ENCODE measurements at regions not wholly inside any gene's neighbourhood (a gene's known extent, or its start where the extent isn't known, plus 50 kb on each side); places are given as distances from the start of the nearest gene placed in this dataset.

DNA sequence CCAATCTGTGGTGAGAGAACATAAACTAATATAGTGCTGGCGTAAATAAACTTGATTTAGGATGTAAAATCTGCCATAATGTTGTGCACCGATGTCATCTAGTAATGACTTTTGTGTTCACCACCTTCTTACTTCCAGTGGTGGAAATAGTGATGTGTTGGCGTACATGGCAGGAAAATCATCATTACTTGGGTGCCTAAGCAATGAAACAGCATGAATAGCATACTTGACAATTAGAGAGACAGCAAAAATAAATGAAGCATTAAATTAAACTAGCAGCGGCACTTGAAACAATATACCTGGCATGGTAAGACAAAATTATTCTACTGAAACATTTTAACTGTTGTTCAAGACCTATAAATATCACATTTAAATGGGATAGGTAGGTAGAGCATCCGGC, 73.2 kb upstream of the DSC1 start:
- no peak overlapping the region for H3K27ac Mint-ChIP-seq
- H3K4me3 Mint-ChIP-seq, result no peak overlapping the region
- peaks cover 0 to 2% (median 0%) of the 10 kb centered on the region in 4 donors for H3K4me1 Mint-ChIP-seq
- no peaks in the 10 kb centered on the region for H3K36me3 Mint-ChIP-seq
- no peaks in the 10 kb centered on the region for H3K27me3 Mint-ChIP-seq
- ATAC-seq, result no peak
- no peak for DNase-seq
- peaks cover 0 to 8% (median 2%) of the 10 kb centered on the region in 9 donors for H3K9me3 Mint-ChIP-seq
- POLR2A ChIA-PET, result no interaction called here

DNA sequence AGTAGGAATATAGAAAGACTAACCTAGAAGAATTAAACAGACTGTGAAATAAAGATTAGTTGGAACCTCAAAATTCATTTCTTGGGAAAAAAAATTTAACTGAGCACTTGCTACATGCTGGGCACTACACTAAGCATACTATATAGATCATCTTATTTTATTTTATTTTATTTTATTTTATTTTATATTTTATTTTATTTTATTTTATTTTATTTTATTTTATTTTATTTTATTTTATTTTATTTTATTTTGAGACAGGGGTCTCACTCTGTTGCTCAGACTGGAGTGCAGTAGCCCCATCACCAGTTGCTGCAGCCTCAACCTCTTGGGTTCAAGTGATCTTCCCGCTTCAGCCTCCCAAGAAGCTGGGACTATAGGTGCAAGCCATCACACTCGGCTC, 74.5 kb upstream of the DSC1 start:
- Mint-ChIP-seq H3K4me1 (peaks cover 0 to 2% (median under 1%) of the 10 kb centered on the region in 4 donors), H3K4me3 (no peak overlapping the region), H3K27me3 (no peaks in the 10 kb centered on the region), H3K27ac (no peak overlapping the region), H3K36me3 (no peaks in the 10 kb centered on the region), H3K9me3 (peaks cover 0 to 8% (median 3%) of the 10 kb centered on the region in 9 donors)
- ATAC-seq (no peak), DNase-seq (no peak)
- POLR2A ChIA-PET, result no interaction called here

DNA sequence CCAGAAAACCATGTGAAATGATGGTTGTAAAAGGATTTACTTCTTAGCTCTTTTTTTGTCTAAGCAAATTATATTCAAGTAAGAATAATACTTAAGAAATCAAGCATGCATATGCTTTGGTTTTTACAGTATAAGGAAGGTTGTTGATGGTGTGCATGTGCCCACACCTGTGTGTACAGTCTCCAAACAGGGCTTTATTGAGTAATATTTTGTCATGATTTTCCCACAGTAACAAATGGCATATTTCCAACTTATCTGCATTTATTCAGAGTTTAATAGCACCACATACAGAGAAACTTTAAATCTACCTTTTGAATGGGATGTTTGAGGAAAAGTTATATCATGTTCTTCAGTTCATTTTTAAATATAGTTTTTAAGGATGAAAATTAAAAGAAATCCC, 76.5 kb upstream of the DSG1 start:
- Mint-ChIP-seq H3K27me3 (no peaks in the 10 kb centered on the region), H3K36me3 (no peaks in the 10 kb centered on the region), H3K4me1 (peaks cover 0 to 2% (median under 1%) of the 10 kb centered on the region in 4 donors), H3K27ac (no peak overlapping the region), H3K9me3 (peaks cover 0 to 4% (median 3%) of the 10 kb centered on the region in 9 donors), H3K4me3 (no peak overlapping the region)
- POLR2A ChIA-PET, result no interaction called here
- ATAC-seq (no peak), DNase-seq (no peak)

DNA sequence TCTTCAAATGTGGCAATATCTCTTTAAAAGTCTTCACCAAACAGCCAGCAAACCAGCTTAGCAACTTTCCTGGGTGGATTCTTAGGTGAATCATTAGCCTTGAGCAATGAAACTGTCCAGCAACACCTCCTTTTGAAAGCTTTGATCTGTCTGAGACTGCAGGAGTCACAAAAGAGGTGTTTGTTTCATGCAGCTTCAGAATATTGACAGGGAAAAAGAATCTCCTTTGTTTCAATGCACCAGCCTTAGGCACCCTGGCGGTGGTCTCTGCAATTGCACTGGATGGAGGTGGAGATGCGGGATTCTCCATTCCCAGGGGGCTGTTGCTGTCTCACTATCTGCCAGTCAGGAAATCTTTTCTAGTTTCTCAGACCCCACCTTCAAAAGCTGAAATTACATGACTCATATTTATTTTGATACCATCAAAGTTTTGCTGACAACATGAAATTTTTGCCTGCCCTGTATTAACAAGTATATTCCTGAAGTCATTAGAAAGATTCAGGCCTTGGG, 76.0 kb upstream of the DSG1 start:
- POLR2A ChIA-PET, result no interaction called here
- Mint-ChIP-seq H3K4me3 (no peak overlapping the region), H3K9me3 (peaks cover 0 to 4% (median 3%) of the 10 kb centered on the region in 9 donors), H3K36me3 (no peaks in the 10 kb centered on the region), H3K27me3 (no peaks in the 10 kb centered on the region), H3K27ac (no peak overlapping the region), H3K4me1 (peaks cover 0 to 2% (median under 1%) of the 10 kb centered on the region in 4 donors)
- no peak for DNase-seq
- no peak for ATAC-seq

DNA sequence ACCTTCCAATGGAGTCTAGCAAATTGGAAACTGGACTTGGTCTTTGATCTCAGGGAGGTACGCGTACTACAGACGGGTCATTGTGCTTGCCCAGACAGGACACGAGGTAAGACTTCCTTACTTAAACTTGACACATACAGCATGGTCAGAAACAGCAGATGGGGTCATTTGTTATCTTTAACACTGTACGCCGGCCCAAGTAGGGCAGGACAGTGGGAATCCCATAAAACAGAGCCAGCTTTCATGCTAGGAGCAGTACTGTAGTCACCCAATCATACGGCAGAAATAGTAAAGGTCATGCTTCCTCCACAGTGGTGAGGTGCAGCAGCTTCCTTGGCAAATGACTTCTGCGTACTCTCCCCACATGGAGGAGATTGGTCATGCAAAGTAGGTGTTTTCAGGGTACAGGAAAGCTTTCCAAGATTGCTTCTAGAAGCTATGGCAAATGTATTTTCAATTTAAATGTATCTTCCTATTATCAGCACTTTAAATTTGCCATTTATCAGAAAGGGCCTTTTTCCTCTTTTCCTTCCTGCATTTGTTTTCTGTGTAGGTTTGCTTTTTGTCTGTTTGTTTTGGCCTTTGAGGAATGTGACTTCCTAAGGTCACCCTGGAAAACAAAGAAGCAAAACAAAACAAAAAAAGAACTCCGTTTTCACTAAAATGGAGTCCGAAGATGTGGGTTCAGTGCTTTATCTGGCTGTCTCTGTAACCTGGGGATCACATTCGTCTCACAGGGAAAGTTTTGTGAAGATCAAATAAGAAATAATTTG, 74.0 kb upstream of the DSG1 start:
- no peak overlapping the region for H3K27ac Mint-ChIP-seq
- H3K9me3 Mint-ChIP-seq, result peaks cover 0 to 4% (median 3%) of the 10 kb centered on the region in 9 donors
- H3K36me3 Mint-ChIP-seq, result no peaks in the 10 kb centered on the region
- peaks cover 0 to 2% (median under 1%) of the 10 kb centered on the region in 4 donors for H3K4me1 Mint-ChIP-seq
- H3K4me3 Mint-ChIP-seq, result no peak overlapping the region
- POLR2A ChIA-PET, result no interaction called here
- ATAC-seq (no peak), DNase-seq (no peak)
- no peaks in the 10 kb centered on the region for H3K27me3 Mint-ChIP-seq

DNA sequence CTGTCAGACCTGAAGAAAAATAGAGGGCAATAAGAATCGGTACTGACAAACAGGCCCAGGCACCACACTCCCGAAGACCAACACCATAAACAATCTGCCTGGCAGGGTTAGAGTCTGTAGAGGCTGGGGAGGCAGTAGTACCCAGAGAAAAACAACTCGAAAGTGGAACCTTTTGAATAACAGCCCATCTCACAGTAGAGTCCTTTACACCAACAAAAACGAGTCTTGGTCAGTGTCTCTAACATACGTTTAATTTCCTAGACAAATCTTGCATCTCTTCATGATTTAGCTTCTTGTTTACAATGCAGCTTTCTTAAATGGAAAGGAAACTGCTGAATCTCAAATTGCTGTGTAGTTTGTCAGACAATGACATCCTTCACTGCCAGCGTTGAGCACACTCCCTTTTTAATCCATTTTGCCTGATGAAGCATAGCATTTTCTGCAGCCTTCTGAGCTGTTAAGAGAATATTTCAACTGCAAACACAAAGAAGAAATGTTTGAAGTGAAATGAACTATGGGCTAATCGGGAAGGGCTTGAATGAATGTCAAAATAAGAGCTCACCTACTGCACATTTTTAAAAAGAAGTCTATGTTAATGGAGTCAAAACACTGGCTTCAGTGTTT, 73.1 kb upstream of the DSG1 start:
- Mint-ChIP-seq H3K36me3 (no peaks in the 10 kb centered on the region), H3K27me3 (no peaks in the 10 kb centered on the region), H3K9me3 (peaks cover 0 to 4% (median 1%) of the 10 kb centered on the region in 9 donors), H3K27ac (no peak overlapping the region), H3K4me3 (no peak overlapping the region), H3K4me1 (peaks cover 0 to 2% (median under 1%) of the 10 kb centered on the region in 4 donors)
- POLR2A ChIA-PET, result no interaction called here
- no peak for ATAC-seq
- no peak for DNase-seq

DNA sequence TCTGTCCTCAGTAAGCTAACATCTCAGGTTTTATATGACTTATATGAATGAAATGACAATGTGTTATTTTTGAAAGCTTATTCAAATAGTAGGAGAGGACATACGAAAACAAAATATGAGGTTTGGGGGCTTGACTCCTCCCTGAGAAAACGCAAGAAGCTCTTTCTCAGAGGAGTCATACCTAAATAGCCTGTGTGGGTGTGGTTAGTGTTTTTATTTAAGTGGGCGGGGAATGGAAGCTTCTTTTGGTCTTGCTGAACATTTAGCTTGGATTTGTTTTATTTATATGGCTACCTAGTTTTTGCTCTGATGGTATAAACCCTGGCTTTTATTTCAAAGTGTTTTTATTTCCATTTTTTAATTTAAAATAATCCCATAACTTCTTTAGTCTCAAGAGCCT, 72.1 kb upstream of the DSG1 start:
- DNase-seq, result no peak
- no peak for ATAC-seq
- POLR2A ChIA-PET, result no interaction called here
- Mint-ChIP-seq H3K4me1 (peaks cover 0 to 2% (median under 1%) of the 10 kb centered on the region in 4 donors), H3K36me3 (no peaks in the 10 kb centered on the region), H3K27me3 (no peaks in the 10 kb centered on the region), H3K4me3 (no peak overlapping the region), H3K27ac (no peak overlapping the region), H3K9me3 (peaks cover 0 to 4% (median under 1%) of the 10 kb centered on the region in 9 donors)

DNA sequence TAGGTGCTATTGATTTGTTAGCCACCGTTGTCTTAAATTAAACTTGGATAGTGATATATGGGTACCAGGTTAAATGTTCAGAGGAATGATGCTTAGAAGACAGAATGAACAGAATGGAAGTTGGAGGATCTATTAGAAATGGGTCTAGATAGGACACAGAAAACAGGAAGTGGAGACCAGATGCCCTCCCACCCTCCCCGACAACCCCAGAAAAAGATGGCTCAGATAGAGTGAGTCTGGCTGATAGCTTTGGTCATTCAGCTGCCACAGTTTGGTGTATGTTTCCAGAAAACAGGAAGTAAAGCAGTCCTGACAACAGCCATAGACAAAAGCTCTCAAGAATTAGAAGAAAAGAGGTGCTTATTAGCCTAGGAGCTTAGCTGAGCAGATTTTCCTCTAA, 71.5 kb upstream of the DSG1 start:
- Mint-ChIP-seq H3K27me3 (no peaks in the 10 kb centered on the region), H3K36me3 (no peaks in the 10 kb centered on the region), H3K9me3 (peaks cover 0 to 4% (median 0%) of the 10 kb centered on the region in 9 donors), H3K4me1 (peaks cover 0 to 2% (median under 1%) of the 10 kb centered on the region in 4 donors), H3K27ac (no peak overlapping the region), H3K4me3 (no peak overlapping the region)
- POLR2A ChIA-PET, result no interaction called here
- no peak for ATAC-seq
- no peak for DNase-seq

DNA sequence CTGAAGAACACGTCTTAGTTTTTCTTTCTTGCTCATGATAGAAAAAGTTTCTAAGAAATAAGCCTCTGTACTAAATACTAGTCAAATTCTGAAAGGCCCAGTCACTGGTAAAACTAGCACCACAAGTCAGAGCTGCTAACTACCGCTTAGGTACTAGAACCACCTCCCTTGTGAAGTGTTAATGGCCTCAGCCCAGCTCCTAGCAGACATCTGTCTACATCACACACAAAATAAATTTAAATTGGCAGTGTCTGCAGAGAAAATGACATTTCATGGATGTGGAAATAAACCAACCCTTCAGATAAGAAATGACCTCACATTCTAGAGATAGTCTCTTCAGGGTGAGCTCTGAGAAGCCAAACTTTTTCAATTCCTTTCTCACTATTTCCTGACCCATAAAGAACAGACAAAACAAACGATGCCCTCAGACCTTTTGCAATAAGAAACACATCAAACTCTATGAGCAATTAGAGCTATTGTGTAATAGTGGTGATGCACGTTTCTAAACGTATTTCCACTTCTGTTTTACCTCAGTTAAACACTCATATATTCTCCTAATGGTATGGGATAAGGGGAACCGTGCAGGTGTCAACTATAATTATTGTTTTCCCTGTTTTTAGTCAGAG, 70.3 kb upstream of the DSG1 start:
- Mint-ChIP-seq H3K27ac (no peak overlapping the region), H3K4me1 (peaks cover 0 to 2% (median 0%) of the 10 kb centered on the region in 4 donors), H3K4me3 (no peak overlapping the region), H3K9me3 (peaks cover 0 to 4% (median 0%) of the 10 kb centered on the region in 9 donors), H3K36me3 (no peaks in the 10 kb centered on the region), H3K27me3 (no peaks in the 10 kb centered on the region)
- POLR2A ChIA-PET, result no interaction called here
- ATAC-seq, result no peak
- DNase-seq, result no peak

DNA sequence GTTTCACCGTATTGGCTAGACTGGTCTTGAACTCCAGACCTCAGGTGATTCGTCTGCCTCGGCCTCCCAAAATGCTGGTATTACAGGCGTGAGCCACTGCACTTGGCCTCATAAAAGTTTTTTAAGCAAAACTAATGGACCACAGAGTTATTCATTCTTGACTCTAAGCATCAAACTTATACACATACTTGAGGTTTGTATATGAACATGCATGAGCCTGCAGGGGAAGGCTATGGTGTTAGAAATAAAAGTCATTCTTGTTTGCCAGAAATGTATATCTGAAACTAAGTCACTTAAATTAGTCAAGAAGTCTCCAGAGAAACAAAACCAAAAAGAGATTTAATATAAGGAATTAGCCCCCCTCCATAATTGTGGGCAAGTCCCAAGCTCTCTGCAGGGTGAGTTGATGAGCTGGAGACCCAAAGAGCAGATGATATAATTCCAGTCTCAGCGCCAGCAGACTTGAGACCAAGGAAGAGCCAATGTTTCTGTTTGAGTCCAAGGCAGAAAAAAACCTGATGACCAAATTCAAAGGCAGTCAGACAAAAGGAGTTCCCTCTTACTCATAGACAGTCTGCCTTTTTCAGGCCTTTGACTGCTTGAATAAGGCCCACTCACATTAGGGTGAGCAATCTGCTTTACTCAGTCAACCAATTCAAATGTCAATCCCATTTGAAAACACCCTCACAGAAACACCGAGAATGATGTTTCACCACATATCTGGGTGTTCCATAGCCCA, 69.0 kb upstream of the DSG1 start:
- ATAC-seq, result no peak
- H3K27ac Mint-ChIP-seq, result no peak overlapping the region
- no peak overlapping the region for H3K4me3 Mint-ChIP-seq
- peaks cover 0 to 2% (median 0%) of the 10 kb centered on the region in 4 donors for H3K4me1 Mint-ChIP-seq
- no peaks in the 10 kb centered on the region for H3K36me3 Mint-ChIP-seq
- peaks cover 0 to 7% (median 0%) of the 10 kb centered on the region in 9 donors for H3K9me3 Mint-ChIP-seq
- no peak for DNase-seq
- POLR2A ChIA-PET, result no interaction called here
- no peaks in the 10 kb centered on the region for H3K27me3 Mint-ChIP-seq

DNA sequence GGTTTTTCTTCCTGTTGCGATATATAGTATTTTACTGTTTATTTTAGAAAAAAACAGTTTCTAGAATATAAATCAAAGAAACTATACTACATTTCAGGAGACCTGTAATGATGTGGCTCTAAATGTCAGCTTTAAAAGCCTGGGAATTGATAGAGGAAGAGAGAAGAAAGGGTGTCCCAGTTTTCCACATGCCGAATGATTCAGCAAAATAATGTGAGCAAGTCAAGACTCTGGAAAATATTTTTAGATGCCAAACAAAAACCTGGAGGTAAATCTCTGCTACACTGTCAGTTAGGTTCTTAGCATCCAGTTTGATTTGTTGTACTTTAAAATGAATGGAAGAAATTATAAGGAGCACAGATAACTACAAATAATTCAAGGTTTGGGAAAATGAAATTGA, 67.1 kb upstream of the DSG1 start:
- H3K27me3 Mint-ChIP-seq, result no peaks in the 10 kb centered on the region
- H3K36me3 Mint-ChIP-seq, result peaks cover 0 to 2% (median 0%) of the 10 kb centered on the region in 3 donors

DNA sequence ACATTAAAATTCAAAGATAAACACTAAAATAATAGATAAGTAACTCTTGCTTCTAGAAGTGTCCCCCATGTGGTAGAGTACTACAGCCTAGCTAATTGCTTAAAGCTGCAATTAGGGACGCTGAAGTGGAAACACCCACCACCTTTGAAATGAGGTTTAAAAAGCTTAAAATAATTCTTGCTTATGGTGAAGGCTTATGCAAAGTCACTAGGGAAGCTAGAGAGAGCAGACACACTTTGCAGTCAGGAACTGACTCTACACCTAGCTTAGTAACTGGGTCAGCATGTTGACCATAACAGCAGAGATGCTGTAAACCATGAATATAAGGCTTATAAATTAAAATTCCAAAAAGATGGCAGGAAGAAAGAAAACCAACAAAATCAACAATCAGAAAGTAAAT, 65.4 kb upstream of the DSG1 start:
- Mint-ChIP-seq H3K27me3 (no peaks in the 10 kb centered on the region), H3K4me3 (no peak overlapping the region), H3K9me3 (peaks cover 0 to 5% (median 0%) of the 10 kb centered on the region in 9 donors), H3K36me3 (peaks cover 0 to 2% (median 0%) of the 10 kb centered on the region in 3 donors), H3K27ac (no peak overlapping the region), H3K4me1 (no peaks in the 10 kb centered on the region)
- POLR2A ChIA-PET, result no interaction called here
- DNase-seq, result no peak
- ATAC-seq, result no peak

More for the DNA sequence above, 67.1 kb upstream of the DSG1 start:
- ATAC-seq (no peak), DNase-seq (no peak)
- H3K4me1 Mint-ChIP-seq, result no peaks in the 10 kb centered on the region
- POLR2A ChIA-PET, result no interaction called here
- no peak overlapping the region for H3K27ac Mint-ChIP-seq
- no peak overlapping the region for H3K4me3 Mint-ChIP-seq
- peaks cover 0 to 5% (median 0%) of the 10 kb centered on the region in 9 donors for H3K9me3 Mint-ChIP-seq

Measured in naive thymus-derived CD8-positive, alpha-beta T cell (primary cell).